NCI-H1436 treated with DMSO at 0.1 percent for 48 hours (cell line): ENCODE measurements at regions not wholly inside any gene's neighbourhood (a gene's known extent, or its start where the extent isn't known, plus 50 kb on each side); places are given as distances from the start of the nearest gene placed in this dataset.

ENCODE experiments used
- DNase-seq: peaks from one replicate; lab custom pipeline; 2025; lab: John Stamatoyannopoulos, UW

DNA sequence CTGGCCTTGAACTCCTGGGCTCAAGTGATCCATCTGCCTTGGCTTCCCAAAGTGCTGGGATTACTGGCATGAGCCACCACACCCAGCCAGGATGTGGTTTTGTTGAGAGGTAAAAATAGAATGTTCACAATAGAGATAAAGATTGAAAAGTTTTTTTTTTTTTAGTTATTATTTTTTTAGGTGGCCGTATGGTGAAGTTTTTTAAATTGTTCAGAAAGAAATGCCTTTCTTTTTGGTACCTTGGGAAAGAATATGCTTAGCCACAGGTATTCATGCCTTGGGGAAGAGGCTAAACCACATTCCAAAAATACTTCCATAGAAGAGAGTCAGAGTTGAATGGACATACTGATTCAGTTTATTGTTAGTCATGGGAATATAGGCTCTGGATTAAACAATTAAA lies 143.4 kb downstream of the C11orf91 start:
- no peak for DNase-seq

DNA sequence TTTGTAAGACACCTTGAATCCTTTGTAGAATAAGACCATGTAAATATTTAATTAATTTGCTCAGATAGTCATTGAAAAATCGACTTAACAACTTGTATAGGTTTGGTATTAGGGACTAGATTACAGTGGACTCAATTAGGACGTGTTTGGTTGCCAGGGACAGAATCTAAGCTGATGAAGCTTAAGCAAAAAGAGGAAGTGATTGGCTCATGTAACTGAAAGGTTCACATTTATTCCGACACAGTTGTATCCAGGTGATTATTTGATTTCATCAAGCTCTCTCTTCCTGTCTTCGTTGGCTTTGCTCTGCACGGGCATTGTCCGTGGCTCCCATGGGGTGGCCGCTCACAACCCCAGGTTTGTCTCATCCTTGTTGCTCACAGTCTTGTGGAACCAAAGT lies 146.4 kb downstream of the C11orf91 start:
- no peak for DNase-seq

DNA sequence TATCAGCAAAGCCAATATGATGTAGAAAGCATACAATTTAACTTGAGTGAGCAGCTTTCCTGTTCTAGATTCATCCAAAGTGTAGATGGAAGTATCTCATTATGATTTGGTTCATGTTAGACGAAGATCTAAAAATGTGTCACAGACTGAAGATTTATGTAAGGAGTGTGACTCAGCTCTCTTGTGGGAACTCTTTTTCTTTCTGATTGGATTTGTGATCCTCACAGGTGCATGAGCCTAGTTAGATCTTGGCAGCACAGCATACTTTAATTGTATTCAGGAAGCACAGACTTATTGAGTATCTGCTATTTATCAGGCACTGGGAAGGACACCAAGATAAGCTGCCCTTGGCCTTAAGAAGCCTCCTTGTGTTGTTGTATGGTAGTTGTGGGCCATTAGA lies 147.1 kb downstream of the C11orf91 start:
- DNase-seq, result no peak

DNA sequence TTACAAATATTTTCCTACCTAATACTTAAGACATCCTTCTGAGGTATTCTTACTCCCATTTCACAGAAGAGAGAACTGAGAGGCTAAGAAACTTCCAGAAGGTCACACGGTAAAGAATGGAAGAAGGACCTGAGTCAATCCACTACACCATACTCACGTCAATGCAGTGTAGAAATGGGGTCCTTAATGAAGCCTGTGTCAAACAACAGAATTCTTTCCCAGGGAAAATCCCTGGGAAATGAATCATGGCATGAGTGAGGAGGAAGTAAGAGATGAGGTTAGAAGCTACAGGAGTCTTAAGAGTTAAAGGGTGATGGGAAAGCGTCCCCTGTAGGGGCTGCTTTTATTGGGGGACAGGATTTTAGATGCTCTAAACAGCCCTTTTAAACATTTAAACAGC lies 147.9 kb downstream of the C11orf91 start:
- DNase-seq, result no peak

DNA sequence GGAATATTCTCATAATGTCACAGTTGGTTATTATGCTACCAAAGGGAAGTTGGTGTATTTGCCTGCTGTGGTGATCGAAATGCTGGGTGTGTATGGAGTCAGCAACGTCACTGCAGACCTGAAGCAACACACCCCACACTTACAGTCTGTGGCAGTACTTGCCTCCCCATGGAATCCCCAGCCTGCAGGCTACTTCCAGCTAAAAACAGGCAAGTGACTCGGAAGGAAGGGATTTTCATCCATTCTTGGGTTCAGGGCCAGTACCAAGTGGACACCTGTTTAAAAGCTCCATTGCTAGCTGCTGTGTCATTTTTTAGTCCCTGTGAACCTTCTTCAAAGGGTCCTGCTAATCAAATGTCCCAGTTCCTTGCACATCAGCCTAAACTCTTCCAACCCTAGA lies 149.6 kb downstream of the C11orf91 start:
- DNase-seq, result no peak

DNA sequence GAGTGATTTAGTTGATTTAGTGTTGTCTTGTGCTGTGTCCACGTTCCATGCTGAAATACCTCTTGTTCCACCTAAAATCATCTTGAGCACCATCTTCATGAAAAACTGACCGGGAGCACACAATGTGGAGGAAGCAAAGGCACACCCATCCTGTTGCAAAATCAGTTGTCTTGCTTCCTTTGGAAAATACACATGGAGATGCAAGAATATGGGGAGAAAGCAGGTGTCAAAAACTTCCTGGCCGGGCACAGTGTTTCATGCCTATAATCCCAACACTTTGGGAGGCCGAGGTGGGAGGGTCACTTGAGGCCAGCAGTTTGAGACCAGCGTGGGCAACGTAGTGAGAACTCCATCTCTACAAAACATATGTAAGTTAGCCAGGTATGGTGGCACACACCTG lies 151.1 kb downstream of the C11orf91 start:
- DNase-seq, result no peak

DNA sequence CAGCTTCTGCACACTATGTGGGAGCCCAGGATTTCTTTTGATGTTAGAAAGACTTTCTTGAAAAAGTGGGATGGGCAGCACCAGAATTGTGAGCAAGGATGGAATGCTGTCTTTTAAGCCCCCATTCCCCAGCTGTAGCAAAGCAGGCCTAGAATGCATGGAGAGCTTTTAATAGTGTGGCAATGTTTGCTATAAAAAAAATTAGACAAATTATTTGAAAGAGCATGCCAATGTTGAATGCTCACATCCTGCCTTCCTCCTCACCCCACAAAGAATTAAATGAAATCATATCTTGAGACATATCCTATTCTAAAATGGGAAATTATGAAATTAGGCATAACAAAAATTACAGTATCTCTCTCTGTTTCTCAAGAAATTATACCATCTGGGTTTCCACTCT lies 154.7 kb downstream of the C11orf91 start:
- no peak for DNase-seq

DNA sequence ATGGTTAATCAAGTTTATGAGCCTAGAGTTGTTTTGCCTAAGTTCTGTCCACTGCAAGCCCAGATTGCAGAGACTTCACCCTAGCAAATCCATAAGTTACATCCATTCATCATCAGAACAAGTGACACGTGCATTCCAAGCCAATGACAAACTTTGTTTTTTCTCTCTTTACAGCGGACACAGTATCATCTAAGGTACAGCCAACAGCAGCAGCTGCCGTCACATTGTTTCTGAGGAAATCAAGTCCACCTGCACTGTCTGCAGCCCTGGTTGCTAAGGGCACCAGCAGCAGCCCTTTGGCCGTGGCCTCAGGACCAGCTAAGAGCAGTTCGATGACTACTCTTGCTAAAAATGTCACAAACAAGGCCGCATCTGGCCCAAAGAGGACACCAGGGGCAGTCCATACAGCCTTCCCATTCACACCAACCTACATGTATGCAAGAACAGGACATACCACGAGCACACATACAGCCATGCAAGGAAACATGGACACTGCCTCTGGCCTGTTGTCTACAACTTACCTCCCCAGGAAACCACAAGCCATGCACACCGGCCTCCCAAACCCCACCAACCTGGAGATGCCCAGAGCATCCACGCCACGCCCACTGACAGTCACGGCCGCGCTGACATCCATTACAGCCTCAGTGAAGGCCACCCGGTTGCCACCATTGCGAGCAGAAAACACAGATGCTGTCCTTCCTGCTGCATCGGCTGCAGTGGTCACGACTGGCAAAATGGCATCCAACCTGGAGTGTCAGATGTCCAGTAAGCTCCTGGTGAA lies 155.8 kb downstream of the C11orf91 start:
- DNase-seq, result no peak

DNA sequence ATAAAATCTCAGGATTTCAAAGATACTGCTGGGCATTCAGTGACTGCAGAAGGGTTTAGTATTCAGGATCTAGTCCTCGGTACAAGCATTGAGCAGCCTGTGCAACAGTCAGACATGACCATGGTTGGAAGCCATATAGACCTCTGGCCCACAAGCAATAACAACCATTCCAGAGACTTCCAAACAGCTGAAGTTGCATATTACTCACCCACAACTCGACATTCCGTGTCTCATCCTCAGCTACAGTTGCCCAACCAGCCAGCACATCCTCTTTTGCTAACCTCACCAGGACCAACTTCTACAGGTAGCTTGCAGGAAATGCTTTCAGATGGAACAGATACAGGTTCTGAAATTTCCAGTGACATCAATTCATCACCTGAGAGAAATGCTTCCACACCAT lies 156.8 kb downstream of the C11orf91 start:
- DNase-seq, result no peak

DNA sequence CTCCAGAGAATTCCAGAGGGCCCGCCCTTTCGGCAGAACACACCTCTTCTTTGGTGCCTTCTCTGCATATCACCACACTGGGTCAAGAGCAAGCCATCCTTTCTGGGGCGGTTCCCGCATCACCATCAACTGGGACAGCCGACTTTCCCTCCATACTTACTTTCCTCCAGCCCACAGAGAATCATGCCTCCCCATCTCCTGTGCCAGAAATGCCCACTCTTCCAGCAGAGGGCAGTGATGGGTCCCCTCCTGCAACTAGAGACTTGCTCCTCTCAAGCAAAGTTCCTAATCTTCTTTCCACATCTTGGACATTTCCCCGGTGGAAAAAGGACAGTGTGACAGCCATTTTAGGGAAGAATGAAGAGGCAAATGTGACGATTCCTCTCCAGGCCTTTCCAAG lies 157.7 kb downstream of the C11orf91 start:
- DNase-seq, result no peak

DNA sequence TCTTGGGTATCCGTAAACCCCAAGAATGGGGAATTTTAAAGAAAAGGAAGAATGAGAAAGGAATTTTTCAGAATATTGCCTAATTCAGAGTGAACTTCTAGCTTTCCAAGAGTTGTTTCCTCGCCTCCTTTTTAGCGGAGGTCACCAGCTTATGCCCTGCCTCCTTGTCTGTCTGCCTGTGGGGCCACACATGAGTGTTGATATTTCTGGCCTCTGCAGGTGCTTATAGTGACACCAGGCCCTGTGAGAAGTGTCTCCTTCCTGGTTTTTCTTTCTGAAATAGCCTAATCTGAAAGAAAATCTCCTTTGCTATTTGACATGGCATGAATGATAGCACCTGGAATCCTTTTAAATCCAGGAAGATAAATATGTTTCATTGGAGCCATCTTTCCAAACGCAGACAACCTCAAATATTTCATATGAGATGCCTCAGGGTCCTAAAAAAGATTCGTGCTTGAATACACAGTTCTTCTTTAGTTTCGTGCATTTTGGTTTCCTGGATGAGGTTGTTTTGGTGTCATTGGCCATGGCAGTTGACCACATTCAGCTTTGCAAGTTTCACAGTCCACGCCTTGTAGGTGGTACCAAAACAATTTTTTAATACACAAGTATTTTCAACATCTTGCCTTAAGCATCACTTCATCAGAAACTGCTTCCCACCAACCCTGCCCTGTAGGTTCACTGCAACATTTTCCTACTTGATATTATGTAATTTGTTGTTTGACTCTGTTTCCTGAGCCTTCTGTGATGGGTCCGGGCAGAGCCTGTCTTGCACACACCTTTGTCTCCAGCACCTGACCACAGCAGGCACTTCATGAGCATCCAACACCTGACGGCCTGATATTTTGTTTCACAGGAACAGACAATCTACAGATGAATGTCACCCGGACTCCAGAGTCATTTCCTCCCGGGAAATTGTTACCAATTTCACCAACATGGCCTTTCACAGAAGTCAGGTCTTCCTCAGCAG lies 159.4 kb downstream of the C11orf91 start:
- DNase-seq, result no peak

DNA sequence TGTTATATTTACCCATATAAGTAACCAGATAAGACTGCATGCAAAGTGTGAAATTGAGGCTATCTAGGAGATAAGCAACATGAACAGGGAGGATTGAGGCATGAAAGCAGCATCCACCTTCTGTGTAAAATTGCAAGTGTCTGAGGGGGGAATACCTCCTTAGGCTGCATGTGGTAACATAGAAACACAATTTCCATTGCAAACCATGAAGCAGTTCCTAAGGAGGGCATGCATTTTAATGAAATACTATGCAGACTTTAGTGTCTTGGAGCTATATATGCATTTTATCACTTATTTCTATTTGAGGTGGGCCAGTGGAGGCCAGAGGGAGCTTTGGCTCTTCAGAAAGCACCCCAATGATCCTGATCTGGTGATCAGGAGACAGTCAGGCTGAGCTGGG lies 160.2 kb downstream of the C11orf91 start:
- DNase-seq, result no peak

DNA sequence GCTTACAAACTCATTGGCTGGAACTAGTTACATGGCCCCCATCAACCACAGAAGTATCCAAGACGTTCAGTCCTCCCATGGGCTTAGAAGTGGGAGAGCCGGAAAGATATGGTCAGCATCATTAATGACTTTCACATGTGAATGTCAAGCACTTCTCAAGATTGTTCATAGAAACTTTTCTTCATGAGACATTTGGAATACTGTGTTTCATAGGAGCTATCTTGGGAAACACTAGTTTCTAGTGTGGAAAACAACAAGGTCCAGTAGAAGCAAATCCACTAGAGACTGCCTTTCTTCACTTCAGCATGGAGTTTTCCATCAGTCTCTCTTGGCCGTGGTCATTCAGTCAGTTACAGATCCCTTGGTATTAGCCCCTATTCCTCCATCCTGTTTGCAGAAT lies 160.9 kb downstream of the C11orf91 start:
- DNase-seq, result no peak

DNA sequence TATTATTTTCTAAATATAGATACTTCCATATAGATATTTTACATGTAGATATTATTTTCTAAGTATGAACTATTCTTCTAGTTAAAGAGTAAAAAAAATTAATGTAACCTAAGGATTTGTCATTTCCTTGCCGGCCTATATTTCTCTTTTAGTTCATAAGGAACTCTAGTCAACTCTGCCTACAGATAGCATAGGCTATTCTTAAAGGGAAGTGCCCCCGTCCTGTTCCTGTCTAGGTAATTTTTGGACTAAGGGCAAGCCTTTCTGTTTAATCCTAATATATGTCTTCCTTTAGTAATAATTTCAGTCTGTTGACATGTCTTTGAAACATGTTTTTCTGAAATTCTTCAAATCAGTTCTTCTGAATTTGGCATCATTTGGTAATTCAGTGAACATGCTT lies 161.9 kb downstream of the C11orf91 start:
- DNase-seq, result no peak

DNA sequence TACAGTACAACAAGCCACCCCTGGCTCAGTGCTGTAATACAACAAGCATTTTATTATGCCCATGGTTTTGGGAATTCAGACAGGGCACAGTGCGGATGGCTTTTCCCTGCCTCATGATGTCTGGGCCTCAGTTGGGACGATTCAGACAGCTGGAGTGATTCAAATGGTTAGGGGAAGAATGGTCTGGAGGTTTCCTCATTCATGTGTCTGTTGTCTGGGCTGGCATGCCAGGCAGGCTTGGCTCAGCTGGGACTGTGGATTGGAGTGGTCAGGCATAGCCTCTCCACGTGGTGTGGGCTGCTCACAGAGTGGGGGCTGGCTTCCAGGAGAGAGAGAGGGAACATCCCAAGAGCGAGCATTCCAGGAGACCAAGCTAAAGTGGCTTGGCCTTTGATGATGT lies 164.4 kb downstream of the C11orf91 start:
- no peak for DNase-seq

DNA sequence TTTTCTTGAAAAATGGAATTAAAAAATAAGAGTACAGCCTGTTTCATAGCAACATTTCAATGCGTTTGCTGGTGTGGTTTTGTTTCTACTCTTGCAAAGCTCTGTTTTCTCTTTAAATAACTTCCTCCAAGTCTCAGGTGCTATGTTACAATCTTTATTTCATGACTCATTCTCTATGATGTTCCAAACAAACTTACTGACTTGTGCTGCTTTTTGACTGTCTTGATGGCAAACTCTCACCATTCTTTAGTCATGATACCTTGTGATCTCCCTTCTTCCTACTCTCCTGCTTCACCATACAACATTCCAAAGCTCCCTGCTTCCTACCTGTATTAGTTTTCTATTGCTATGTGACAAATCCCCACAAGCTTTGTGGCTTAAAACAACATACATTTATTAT lies 166.1 kb downstream of the C11orf91 start:
- no peak for DNase-seq

DNA sequence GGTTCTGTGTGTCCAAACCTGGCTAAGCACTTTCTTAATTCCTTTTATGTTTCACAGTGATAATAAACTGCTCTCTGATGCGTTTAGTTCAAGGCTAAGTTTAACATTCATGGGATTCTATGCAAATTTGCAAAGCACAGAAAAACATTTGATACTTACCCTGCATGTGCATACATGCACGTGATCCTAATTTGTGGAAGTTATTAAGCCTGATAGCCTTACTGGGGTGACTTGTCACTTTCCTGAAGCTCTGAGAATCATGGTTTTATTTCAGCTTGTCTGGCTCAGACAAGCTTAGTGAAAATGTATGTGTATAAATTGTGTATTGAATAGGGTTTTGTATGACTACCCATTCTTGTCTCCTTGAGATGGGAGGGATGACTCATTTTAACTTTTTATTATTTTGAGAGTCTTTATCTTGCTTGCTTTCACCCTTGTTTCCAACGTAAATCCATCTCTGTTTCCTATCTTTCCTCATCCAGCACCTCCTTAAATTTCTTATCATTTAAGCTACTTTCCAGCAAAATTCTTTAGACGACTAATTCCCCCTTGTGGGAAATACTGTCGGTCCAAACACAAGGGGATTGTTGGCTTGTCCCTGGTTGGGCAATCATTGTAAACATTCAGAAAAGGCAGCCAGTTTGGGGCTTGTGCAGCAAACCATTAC lies 167.1 kb downstream of the C11orf91 start:
- DNase-seq, result no peak

DNA sequence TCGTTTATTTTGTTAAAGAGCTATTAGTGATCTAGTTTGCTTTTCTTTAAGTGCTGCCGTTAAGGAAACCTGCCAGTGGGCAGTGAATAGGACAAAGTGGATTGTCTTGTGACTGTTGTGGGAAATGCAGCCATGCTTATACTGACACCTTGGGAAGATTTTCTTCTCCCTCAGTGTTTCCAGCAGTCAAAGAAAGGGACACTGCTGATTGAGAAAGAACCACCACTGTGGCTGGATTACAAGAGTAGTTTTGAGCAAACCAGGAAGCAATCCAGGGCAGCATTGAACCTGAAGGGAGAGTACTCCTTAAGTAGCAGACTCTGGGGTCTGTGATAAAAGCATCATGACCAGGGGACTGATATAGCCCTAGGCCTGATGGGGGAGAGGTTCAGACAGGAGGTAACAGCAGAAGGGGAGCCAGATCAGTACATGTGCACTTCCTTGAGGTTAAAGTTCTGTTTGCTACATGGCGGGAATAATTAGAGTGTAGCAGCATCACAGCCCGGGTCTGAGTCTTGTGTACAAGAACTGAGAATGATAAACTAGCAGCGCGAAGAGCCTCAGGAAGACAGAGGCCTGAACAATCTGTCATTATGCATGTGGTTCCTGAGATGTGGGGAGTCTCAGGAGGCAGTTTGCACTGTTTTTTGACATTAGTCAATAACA lies 167.8 kb downstream of the C11orf91 start:
- DNase-seq, result no peak

DNA sequence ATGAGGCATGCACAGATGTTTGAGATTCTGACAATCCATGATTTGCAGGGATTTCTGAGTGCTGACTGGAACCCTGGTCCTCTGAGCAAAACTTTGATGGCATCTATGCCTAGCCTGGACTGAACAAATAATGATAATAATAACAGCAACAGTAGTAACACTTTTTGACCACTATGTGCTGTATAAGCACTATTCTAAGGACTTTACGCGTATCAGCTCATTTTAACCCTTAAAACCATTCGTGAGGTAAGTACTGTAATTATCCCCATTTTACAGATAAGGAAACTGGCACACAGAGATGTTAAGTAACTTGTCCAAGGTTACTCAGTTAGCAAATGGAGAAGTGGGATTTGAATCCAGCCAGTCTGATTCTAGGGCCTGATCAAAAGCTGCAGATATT lies 168.4 kb downstream of the C11orf91 start:
- DNase-seq, result no peak

DNA sequence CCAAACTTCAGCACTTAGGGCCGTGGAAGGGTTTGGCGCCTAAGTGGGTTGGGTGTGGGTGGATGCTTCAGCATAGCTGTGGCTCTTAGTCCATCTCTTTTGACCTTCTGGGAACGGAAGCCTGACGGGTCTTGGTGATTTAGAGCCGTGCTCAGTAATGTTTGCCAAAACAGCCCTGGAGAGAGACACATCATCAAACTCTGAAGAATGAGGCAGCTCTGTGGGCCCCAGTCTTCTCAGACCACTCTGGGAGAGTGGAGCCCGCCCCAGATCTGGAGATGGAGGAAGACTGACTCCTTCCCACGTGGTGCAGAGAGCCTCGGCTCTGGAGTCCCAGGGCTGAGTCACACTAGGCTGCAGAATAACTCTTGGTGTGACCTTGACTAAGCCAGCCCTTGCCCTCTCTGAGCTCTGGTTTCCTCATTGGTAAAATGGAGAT lies 168.9 kb downstream of the C11orf91 start:
- DNase-seq, result no peak

DNA sequence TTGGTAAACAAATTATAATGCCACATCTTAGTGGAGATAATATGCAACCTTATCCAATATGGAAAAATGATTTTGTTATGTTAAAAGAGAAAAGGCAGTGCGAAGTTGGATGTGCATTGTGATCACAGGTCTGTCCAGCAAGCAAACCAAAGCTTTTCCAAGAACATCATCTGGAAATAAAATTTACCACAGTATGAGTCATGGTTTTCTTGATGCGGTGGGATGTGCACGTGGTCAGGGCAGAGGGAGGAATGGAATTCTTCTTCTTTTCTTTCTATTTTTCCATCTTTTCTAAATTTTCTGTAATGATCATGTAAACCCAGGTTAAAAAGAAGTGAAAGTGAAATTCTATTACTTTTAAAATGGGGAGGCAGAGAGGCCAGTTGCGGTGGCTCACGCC lies 169.8 kb downstream of the C11orf91 start:
- no peak for DNase-seq

DNA sequence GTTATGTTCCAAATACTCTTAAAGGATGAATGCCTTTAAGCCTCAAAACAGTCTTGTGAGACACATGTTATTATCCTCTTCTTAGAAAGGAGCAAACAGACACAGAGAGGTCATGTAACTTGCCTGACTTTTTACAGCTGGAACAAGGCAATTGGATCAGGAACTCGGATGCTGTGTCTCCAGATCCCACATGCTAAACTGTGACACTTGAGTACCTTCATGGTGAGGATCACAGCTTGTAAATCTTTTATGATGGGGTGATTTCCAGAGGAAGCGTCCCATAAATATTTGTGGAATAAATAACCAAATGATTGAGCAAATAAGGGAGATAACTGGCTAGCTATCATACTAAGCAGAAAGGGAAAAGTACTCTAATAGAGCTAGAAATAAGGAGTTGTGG lies 171.2 kb downstream of the C11orf91 start:
- DNase-seq, result no peak
